Glutamatergic neuron (in vitro differentiated cells): ENCODE measurements at regions not wholly inside any gene's neighbourhood (a gene's known extent, or its start where the extent isn't known, plus 50 kb on each side); places are given as distances from the start of the nearest gene placed in this dataset.

Experiments
- DNase-seq: peaks from one replicate; pipeline ENCODE4 v3.0.0; 2022
- H3K27ac Mint-ChIP-seq: one replicate; pipeline ENCODE4 v1.8.0; 2020; ENCODE audit warnings: mild to moderate bottlenecking, mixed read lengths, inconsistent platforms; ENCODE audit not compliant: unreplicated experiment
- H3K27me3 Mint-ChIP-seq: one replicate; pipeline ENCODE4 v1.8.0; 2020; ENCODE audit warnings: mild to moderate bottlenecking, moderate library complexity, mixed read lengths, inconsistent platforms; ENCODE audit not compliant: unreplicated experiment
- H3K36me3 Mint-ChIP-seq: one replicate; pipeline ENCODE4 v1.8.0; 2020; ENCODE audit warnings: mild to moderate bottlenecking, mixed read lengths, inconsistent platforms; ENCODE audit not compliant: unreplicated experiment
- H3K4me1 Mint-ChIP-seq: one replicate; pipeline ENCODE4 v1.8.0; 2020; ENCODE audit warnings: mild to moderate bottlenecking, low read depth, mixed read lengths, inconsistent platforms; ENCODE audit not compliant: unreplicated experiment
- H3K4me3 Mint-ChIP-seq: one replicate; pipeline ENCODE4 v1.8.0; 2020; ENCODE audit warnings: mild to moderate bottlenecking, mixed read lengths, inconsistent platforms; ENCODE audit not compliant: unreplicated experiment
- H3K9me3 Mint-ChIP-seq: one replicate; pipeline ENCODE4 v1.8.0; 2020; ENCODE audit warnings: mild to moderate bottlenecking, moderate library complexity, mixed read lengths, inconsistent platforms; ENCODE audit not compliant: unreplicated experiment
- CTCF ChIP-seq: fragments of 200-600 bp; sonication (generic); IDR thresholded peaks from one replicate; pipeline ENCODE4 v1.5.0; 2021; ENCODE audit not compliant: partially characterized antibody, unreplicated experiment

DNA sequence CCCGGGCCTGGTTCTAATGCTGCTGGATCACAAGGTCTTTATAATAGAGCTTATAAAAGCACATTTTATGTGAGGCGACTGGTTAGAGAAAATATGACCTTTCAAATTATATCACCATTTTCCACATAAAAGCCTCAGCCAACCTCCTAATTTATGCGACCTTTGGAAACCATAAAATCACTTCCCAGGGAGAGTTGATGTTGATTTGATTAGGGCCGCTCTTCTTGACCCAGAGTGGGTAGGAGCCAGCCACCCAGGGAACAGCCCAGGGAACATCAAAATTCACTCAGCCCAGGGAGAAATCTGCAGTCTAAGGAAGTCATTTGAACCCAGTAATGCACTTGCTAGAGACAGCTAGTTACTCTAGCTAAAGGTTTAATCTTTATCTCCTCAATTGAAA is 79.8 kb upstream of the TENT5A start:
- TF ChIP-seq CTCF = no peak
- no peak for DNase-seq
- H3K27me3 Mint-ChIP-seq = no peaks in the 10 kb centered on the region
- H3K36me3 Mint-ChIP-seq = no peaks in the 10 kb centered on the region
- no peaks in the 10 kb centered on the region for H3K4me1 Mint-ChIP-seq
- no peak overlapping the region for H3K27ac Mint-ChIP-seq
- no peak overlapping the region for H3K4me3 Mint-ChIP-seq
- H3K9me3 Mint-ChIP-seq = no peaks in the 10 kb centered on the region

DNA sequence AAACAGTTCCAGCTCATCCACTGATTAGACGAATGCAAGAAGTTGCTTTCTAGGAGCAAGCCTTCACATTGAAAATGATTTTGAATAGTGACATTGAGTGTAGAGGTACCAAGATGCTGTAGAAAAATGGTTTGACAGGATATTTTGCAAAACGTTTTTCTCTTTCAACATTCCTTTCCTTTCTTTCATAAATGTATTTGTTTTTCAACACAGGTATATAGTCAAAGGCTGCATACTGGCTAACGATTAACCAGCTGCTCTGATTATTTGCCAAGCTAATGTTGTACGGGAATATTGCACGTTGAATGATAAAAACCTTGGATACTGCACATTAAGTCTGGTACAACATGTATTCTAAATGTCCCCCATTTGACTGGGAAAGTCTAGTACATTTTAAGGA is 78.8 kb upstream of the TENT5A start:
- no peaks in the 10 kb centered on the region for H3K4me1 Mint-ChIP-seq
- no peaks in the 10 kb centered on the region for H3K27me3 Mint-ChIP-seq
- H3K9me3 Mint-ChIP-seq = peaks cover 2% of the 10 kb centered on the region
- no peak overlapping the region for H3K4me3 Mint-ChIP-seq
- no peak overlapping the region for H3K27ac Mint-ChIP-seq
- peaks cover 4% of the 10 kb centered on the region for H3K36me3 Mint-ChIP-seq
- TF ChIP-seq CTCF = no peak
- no peak for DNase-seq

- Mint-ChIP-seq H3K4me1 (no peaks in the 10 kb centered on the region), H3K27me3 (no peaks in the 10 kb centered on the region), H3K27ac (no peak overlapping the region), H3K4me3 (no peak overlapping the region), H3K9me3 (peaks cover 2% of the 10 kb centered on the region), H3K36me3 (peaks cover 11% of the 10 kb centered on the region)
- TF ChIP-seq CTCF = no peak
- DNase-seq = no peak
Measured at GRCh38 chr6:81826784-81827183, 74.3 kb upstream of the TENT5A start.

DNA sequence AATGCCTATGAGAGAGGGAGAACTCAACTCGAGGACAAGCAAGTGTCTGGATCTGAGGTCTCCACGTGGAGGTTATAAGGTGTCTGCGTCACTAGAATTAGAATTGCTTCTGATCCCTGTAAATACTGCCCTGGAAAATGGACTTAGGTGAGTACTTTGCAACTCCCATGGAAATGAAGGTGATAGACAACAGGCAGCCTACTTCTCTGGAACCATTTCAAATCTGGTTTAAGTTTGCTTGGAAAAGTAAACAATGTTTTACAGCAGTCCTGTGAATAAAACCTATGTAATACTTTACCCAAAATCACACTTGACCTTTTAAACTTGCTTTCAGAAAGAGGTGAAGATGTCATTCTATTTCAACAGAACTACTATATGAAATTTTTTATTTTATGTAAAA is 70.1 kb upstream of the TENT5A start:
- no peak for TF ChIP-seq CTCF
- Mint-ChIP-seq H3K36me3 (peaks cover 11% of the 10 kb centered on the region), H3K9me3 (peaks cover 2% of the 10 kb centered on the region), H3K4me1 (peaks cover 9% of the 10 kb centered on the region), H3K4me3 (no peak overlapping the region), H3K27me3 (no peaks in the 10 kb centered on the region), H3K27ac (no peak overlapping the region)
- no peak for DNase-seq

- Mint-ChIP-seq H3K4me1 (peaks cover 14% of the 10 kb centered on the region), H3K27me3 (no peaks in the 10 kb centered on the region), H3K27ac (no peak overlapping the region), H3K4me3 (no peak overlapping the region), H3K36me3 (peaks cover 9% of the 10 kb centered on the region), H3K9me3 (peaks cover 2% of the 10 kb centered on the region)
- TF ChIP-seq CTCF = no peak
- DNase-seq = no peak
Measured at GRCh38 chr6:81821449-81821848, 69.0 kb upstream of the TENT5A start.
